Naive B cell (primary cell): ENCODE measurements at regions not wholly inside any gene's neighbourhood (a gene's known extent, or its start where the extent isn't known, plus 50 kb on each side); places are given as distances from the start of the nearest gene placed in this dataset.

Experiments
- ATAC-seq, 2 donors: fragments of 150-1000 bp; cut with Tn5 transposase; 2 replicates each; pipeline ENCODE4 v1.10.0; 2021; ENCODE audit warnings: low read depth in 2 of 2, mild to moderate bottlenecking in 2 of 2, moderate library complexity in 2 of 2
- DNase-seq: peaks from one replicate; pipeline ENCODE4 v3.0.0; 2022
- H3K27ac Mint-ChIP-seq, 6 donors: one replicate each; pipeline ENCODE4 v1.8.0; 2020 to 2022; ENCODE audit warnings: mild to moderate bottlenecking in 6 of 6, mixed read lengths in 6 of 6, moderate library complexity in 5 of 6, inconsistent platforms in 2 of 6
- H3K27me3 Mint-ChIP-seq, 3 donors: one replicate each; pipeline ENCODE4 v1.8.0; 2021 to 2022; ENCODE audit warnings: mixed read lengths in 3 of 3, mild to moderate bottlenecking in 1 of 3
- H3K36me3 Mint-ChIP-seq, 2 donors: one replicate each; pipeline ENCODE4 v1.8.0; 2020 to 2022; ENCODE audit warnings: mixed read lengths in 2 of 2, inconsistent platforms in 1 of 2, mild to moderate bottlenecking in 1 of 2
- H3K4me1 Mint-ChIP-seq, 3 donors: one replicate each; pipeline ENCODE4 v1.8.0; 2020 to 2022; ENCODE audit warnings: mixed read lengths in 3 of 3, inconsistent platforms in 1 of 3, mild to moderate bottlenecking in 1 of 3, moderate library complexity in 1 of 3
- H3K4me3 Mint-ChIP-seq, 8 donors: one replicate each; pipeline ENCODE4 v1.8.0; 2020 to 2022; ENCODE audit warnings: mild to moderate bottlenecking in 8 of 8, mixed read lengths in 8 of 8, moderate library complexity in 8 of 8, inconsistent platforms in 2 of 8
- H3K9me3 Mint-ChIP-seq, 7 donors: one replicate each; pipeline ENCODE4 v1.8.0; 2020 to 2022; ENCODE audit warnings: mixed read lengths in 7 of 7, mild to moderate bottlenecking in 5 of 7, inconsistent platforms in 2 of 7, moderate library complexity in 1 of 7

GRCh38 chr1:5651027-5651410 is 341.2 kb downstream of the NPHP4 start:
- H3K27ac Mint-ChIP-seq, result no peak overlapping the region
- no peak for ATAC-seq
- peak overlapping the region in 1 of 8 donors; percentile 69 for H3K4me3 Mint-ChIP-seq
- H3K4me1 Mint-ChIP-seq, result peaks cover 0 to 4% (median 0%) of the 10 kb centered on the region in 3 donors
- H3K27me3 Mint-ChIP-seq, result peaks cover 28 to 48% (median 29%) of the 10 kb centered on the region in 3 donors
- H3K36me3 Mint-ChIP-seq, result peaks cover 0 to 28% of the 10 kb centered on the region in 2 donors
- no peak for DNase-seq
- H3K9me3 Mint-ChIP-seq, result peaks cover 2 to 28% (median 16%) of the 10 kb centered on the region in 7 donors

- Mint-ChIP-seq H3K4me3 (no peak overlapping the region), H3K27me3 (peaks cover 28 to 48% (median 29%) of the 10 kb centered on the region in 3 donors), H3K36me3 (peaks cover 0 to 28% of the 10 kb centered on the region in 2 donors), H3K4me1 (peaks cover 0 to 4% (median 0%) of the 10 kb centered on the region in 3 donors), H3K27ac (no peak overlapping the region), H3K9me3 (peaks cover 4 to 28% (median 18%) of the 10 kb centered on the region in 7 donors)
- DNase-seq, result no peak
- ATAC-seq, result no peak
These were observed 341.8 kb downstream of the NPHP4 start for GRCh38 chr1:5650283-5651026.

- Mint-ChIP-seq H3K27ac (no peak overlapping the region), H3K4me1 (peaks cover 0 to 4% (median 0%) of the 10 kb centered on the region in 3 donors), H3K27me3 (peaks cover 29 to 48% (median 29%) of the 10 kb centered on the region in 3 donors), H3K36me3 (peaks cover 0 to 28% of the 10 kb centered on the region in 2 donors), H3K9me3 (peaks cover 4 to 26% (median 19%) of the 10 kb centered on the region in 7 donors), H3K4me3 (no peak overlapping the region)
- ATAC-seq (no peak), DNase-seq (no peak)
These were observed 342.4 kb downstream of the NPHP4 start for GRCh38 chr1:5649795-5650194.

- peaks cover 29 to 48% (median 35%) of the 10 kb centered on the region in 3 donors for H3K27me3 Mint-ChIP-seq
- H3K27ac Mint-ChIP-seq, result no peak overlapping the region
- ATAC-seq, result no peak
- peaks cover 4 to 26% (median 19%) of the 10 kb centered on the region in 7 donors for H3K9me3 Mint-ChIP-seq
- H3K4me3 Mint-ChIP-seq, result no peak overlapping the region
- peaks cover 0 to 28% of the 10 kb centered on the region in 2 donors for H3K36me3 Mint-ChIP-seq
- DNase-seq, result no peak
- peaks cover 0 to 4% (median 0%) of the 10 kb centered on the region in 3 donors for H3K4me1 Mint-ChIP-seq
These were observed 343.1 kb downstream of the NPHP4 start for GRCh38 chr1:5649166-5649551.

GRCh38 chr1:5648410-5649165 is 343.6 kb downstream of the NPHP4 start:
- Mint-ChIP-seq H3K27me3 (peaks cover 25 to 51% (median 41%) of the 10 kb centered on the region in 3 donors), H3K9me3 (peaks cover 4 to 21% (median 18%) of the 10 kb centered on the region in 7 donors), H3K4me3 (no peak overlapping the region), H3K4me1 (peaks cover 0 to 4% (median 0%) of the 10 kb centered on the region in 3 donors), H3K36me3 (peaks cover 0 to 27% of the 10 kb centered on the region in 2 donors), H3K27ac (no peak overlapping the region)
- no peak for DNase-seq
- ATAC-seq, result no peak

- ATAC-seq, result no peak
- Mint-ChIP-seq H3K9me3 (peaks cover 1 to 20% (median 10%) of the 10 kb centered on the region in 7 donors), H3K27me3 (peaks cover 21 to 41% (median 35%) of the 10 kb centered on the region in 3 donors), H3K4me3 (no peak overlapping the region), H3K36me3 (peaks cover 0 to 15% of the 10 kb centered on the region in 2 donors), H3K27ac (no peak overlapping the region), H3K4me1 (peaks cover 0 to 4% (median 0%) of the 10 kb centered on the region in 3 donors)
- DNase-seq, result no peak
These were observed 345.0 kb downstream of the NPHP4 start for GRCh38 chr1:5647234-5647633.

- Mint-ChIP-seq H3K9me3 (peaks cover 1 to 18% (median 10%) of the 10 kb centered on the region in 7 donors), H3K4me1 (peaks cover 0 to 4% (median 0%) of the 10 kb centered on the region in 3 donors), H3K4me3 (no peak overlapping the region), H3K27me3 (peaks cover 21 to 36% (median 33%) of the 10 kb centered on the region in 3 donors), H3K27ac (peak overlapping the region in 1 of 6 donors; percentile 87), H3K36me3 (peaks cover 0 to 15% of the 10 kb centered on the region in 2 donors)
- ATAC-seq (no peak), DNase-seq (no peak)
These were observed 345.6 kb downstream of the NPHP4 start for GRCh38 chr1:5646486-5647149.

GRCh38 chr1:5645929-5646328 is 346.3 kb downstream of the NPHP4 start:
- Mint-ChIP-seq H3K27ac (no peak overlapping the region), H3K4me3 (peak overlapping the region in 1 of 8 donors; percentile 71), H3K36me3 (peaks cover 0 to 15% of the 10 kb centered on the region in 2 donors), H3K9me3 (peaks cover 1 to 21% (median 10%) of the 10 kb centered on the region in 7 donors), H3K27me3 (peaks cover 19 to 32% (median 29%) of the 10 kb centered on the region in 3 donors), H3K4me1 (peaks cover 0 to 4% (median 0%) of the 10 kb centered on the region in 3 donors)
- no peak for ATAC-seq
- no peak for DNase-seq

- DNase-seq (no peak), ATAC-seq (no peak)
- Mint-ChIP-seq H3K36me3 (peaks cover 0 to 8% of the 10 kb centered on the region in 2 donors), H3K9me3 (peaks cover 1 to 21% (median 10%) of the 10 kb centered on the region in 7 donors), H3K4me1 (peaks cover 0 to 4% (median 0%) of the 10 kb centered on the region in 3 donors), H3K27me3 (peaks cover 19 to 23% (median 21%) of the 10 kb centered on the region in 3 donors), H3K4me3 (no peak overlapping the region), H3K27ac (no peak overlapping the region)
These were observed 347.2 kb downstream of the NPHP4 start for GRCh38 chr1:5645135-5645399.

- no peak for ATAC-seq
- Mint-ChIP-seq H3K4me1 (peaks cover 0 to 4% (median 0%) of the 10 kb centered on the region in 3 donors), H3K27me3 (peaks cover 19 to 23% (median 21%) of the 10 kb centered on the region in 3 donors), H3K4me3 (no peak overlapping the region), H3K9me3 (peaks cover 1 to 21% (median 10%) of the 10 kb centered on the region in 7 donors), H3K36me3 (peaks cover 0 to 8% of the 10 kb centered on the region in 2 donors), H3K27ac (no peak overlapping the region)
- DNase-seq, result no peak
These were observed 347.7 kb downstream of the NPHP4 start for GRCh38 chr1:5644281-5645134.

GRCh38 chr1:5643360-5644107 is 348.7 kb downstream of the NPHP4 start:
- Mint-ChIP-seq H3K36me3 (peaks cover 0 to 8% of the 10 kb centered on the region in 2 donors), H3K4me3 (no peak overlapping the region), H3K27me3 (peaks cover 14 to 21% (median 17%) of the 10 kb centered on the region in 3 donors), H3K4me1 (peaks cover 0 to 4% (median 0%) of the 10 kb centered on the region in 3 donors), H3K9me3 (peaks cover 1 to 24% (median 10%) of the 10 kb centered on the region in 7 donors), H3K27ac (no peak overlapping the region)
- no peak for ATAC-seq
- no peak for DNase-seq

GRCh38 chr1:5640845-5641244 is 351.4 kb downstream of the NPHP4 start:
- H3K4me1 Mint-ChIP-seq, result no peaks in the 10 kb centered on the region
- no peak overlapping the region for H3K27ac Mint-ChIP-seq
- ATAC-seq, result no peak
- peaks cover 0 to 9% of the 10 kb centered on the region in 2 donors for H3K36me3 Mint-ChIP-seq
- no peak for DNase-seq
- H3K9me3 Mint-ChIP-seq, result peaks cover 1 to 12% (median 4%) of the 10 kb centered on the region in 7 donors
- no peak overlapping the region for H3K4me3 Mint-ChIP-seq
- peaks cover 14 to 24% (median 21%) of the 10 kb centered on the region in 3 donors for H3K27me3 Mint-ChIP-seq
